Neural cell (in vitro differentiated cells): ENCODE measurements at regions not wholly inside any gene's neighbourhood (a gene's known extent, or its start where the extent isn't known, plus 50 kb on each side); places are given as distances from the start of the nearest gene placed in this dataset.

Experiments
- CTCF ChIP-seq: fragments of 450-650 bp; IDR thresholded peaks from 2 replicates; pipeline ENCODE4 v1.5.1; 2014; ENCODE audit warnings: antibody characterized with exemption, mild to moderate bottlenecking, moderate library complexity; ENCODE audit not compliant: poor library complexity, severe bottlenecking
- MXI1 ChIP-seq: fragments of 450-650 bp; conservative IDR thresholded peaks from 2 replicates; pipeline ENCODE4 v1.6.1; 2014; ENCODE audit warnings: antibody characterized with exemption, mild to moderate bottlenecking; ENCODE audit not compliant: poor library complexity, severe bottlenecking
- POLR2AphosphoS5 ChIP-seq: IDR thresholded peaks from 2 replicates; pipeline ENCODE4 v1.6.1; 2012
- RAD21 ChIP-seq: fragments of 450-650 bp; conservative IDR thresholded peaks from 2 replicates; pipeline ENCODE4 v1.6.1; 2014; ENCODE audit warnings: antibody characterized with exemption, mild to moderate bottlenecking, moderate library complexity

- TF ChIP-seq CTCF (no peak), POLR2AphosphoS5 (no peak), RAD21 (no peak), MXI1 (no peak)
Measured at GRCh38 chr3:152623286-152623911, 211.5 kb upstream of the P2RY1 start.
